GM12874 (cell line): ENCODE measurements at regions not wholly inside any gene's neighbourhood (a gene's known extent, or its start where the extent isn't known, plus 50 kb on each side); places are given as distances from the start of the nearest gene placed in this dataset.

Experiments
- TF ChIP-seq, protein P1 (sequence below): IDR thresholded peaks from 2 replicates; pipeline ENCODE4 v1.5.1; 2011; ENCODE audit warnings: low read depth, mild to moderate bottlenecking, control low read depth, low read length, moderate library complexity; ENCODE audit not compliant: insufficient read depth

DNA sequence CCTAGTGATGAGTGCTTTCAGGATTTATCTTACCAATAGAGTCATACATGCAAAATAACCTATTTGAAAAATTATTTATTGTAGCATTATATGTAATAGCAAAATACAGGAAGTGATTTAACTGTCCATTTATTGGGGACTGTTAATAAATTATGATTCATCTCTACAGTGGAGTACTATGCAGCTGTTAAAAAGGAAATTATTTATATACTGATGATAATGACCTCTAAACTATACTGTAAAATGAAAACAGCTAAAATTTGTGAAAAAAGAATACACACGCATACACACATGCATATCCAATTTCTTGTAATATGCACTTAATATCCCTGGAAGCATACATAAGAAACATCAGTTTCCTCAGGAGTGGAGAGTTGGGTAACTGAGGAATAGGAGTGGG, 58.0 kb upstream of the PALM2AKAP2 start:
- TF ChIP-seq, protein P1, sequence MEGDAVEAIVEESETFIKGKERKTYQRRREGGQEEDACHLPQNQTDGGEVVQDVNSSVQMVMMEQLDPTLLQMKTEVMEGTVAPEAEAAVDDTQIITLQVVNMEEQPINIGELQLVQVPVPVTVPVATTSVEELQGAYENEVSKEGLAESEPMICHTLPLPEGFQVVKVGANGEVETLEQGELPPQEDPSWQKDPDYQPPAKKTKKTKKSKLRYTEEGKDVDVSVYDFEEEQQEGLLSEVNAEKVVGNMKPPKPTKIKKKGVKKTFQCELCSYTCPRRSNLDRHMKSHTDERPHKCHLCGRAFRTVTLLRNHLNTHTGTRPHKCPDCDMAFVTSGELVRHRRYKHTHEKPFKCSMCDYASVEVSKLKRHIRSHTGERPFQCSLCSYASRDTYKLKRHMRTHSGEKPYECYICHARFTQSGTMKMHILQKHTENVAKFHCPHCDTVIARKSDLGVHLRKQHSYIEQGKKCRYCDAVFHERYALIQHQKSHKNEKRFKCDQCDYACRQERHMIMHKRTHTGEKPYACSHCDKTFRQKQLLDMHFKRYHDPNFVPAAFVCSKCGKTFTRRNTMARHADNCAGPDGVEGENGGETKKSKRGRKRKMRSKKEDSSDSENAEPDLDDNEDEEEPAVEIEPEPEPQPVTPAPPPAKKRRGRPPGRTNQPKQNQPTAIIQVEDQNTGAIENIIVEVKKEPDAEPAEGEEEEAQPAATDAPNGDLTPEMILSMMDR: no peak

DNA sequence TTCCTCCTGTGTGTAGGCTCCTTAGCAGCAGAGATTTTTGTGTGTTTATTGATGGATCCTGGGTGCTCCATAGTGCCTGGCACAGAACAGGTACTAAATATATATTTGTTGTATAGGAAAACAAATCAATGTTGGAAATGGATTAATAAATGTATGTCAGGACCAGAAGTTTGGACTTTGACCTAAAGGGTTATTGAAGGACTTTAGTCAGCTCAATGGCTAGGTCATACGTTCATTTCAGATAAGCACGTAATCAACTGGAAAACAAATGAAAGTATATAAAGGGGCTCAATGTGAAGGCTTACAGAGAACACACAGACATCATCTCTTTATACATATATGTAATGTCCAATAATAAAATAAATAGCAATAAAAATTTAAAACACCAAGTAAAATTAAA, 56.2 kb upstream of the PALM2AKAP2 start:
- TF ChIP-seq, protein P1: no peak

DNA sequence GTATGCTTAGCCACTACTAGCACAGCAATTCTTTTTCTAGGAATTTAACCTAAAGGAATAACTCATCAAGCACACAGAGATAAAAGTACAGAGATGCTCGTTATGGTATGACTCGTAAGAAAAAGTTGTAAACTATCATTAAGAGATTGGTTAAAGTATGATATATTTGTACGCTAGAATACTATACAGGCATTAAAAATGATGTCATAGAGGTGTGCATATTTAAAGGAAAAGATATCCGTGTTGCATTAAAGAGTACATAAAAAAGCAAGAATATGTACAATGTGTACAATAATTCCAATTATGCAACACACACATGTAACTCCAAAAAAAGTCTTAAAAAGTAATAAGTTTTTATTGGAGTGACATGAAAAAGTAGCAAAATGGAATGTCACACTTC, 54.5 kb upstream of the PALM2AKAP2 start:
- TF ChIP-seq, protein P1: no peak

DNA sequence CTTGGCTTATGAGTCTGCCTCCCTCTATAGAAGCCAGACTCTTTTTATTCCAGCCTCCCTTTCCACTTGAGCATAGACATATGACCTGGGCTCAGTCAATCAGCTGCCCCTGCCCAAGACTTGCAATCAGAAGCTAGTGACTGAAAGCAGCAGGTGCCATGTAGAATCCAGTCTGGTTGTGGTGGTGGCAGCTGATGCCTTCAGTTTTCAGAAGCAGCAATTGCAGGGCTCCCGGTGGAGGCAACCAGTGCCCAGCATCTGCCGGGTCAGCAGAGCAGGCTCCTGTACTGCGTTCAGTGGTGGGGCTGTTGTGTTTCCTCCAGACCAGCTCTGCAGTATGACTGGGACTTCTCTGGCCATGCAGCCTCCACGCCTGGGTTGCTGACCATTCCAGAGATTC, 53.9 kb upstream of the PALM2AKAP2 start:
- TF ChIP-seq, protein P1: no peak

DNA sequence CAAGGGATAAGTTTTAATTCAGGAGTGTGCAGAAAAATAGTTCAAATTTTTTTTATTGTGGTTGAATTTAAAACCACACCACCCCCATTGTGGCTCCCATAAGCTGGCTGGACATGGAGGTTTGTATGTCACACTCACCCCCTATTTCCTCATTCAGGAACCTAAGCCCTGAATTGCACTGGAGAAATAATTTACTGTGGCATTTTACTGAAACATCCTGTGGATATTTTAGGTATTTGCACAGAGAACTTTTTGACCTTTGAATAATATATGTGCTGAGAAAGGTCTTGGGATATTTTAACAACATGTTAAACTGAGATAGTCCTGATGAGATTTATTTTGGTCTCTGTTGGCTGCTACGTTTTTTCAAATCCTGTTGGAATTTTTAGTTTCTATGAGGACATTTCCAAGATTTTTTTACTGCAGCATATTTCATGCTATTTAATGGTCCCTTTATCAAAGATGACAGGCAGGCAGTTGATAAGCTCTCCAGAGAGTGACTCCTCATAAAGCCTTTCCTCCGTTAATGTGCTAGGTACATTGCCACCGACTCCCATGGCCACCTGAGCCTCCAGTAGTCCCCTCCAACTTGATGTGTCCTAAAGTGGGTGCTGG, 51.2 kb upstream of the PALM2AKAP2 start:
- TF ChIP-seq, protein P1: no peak

DNA sequence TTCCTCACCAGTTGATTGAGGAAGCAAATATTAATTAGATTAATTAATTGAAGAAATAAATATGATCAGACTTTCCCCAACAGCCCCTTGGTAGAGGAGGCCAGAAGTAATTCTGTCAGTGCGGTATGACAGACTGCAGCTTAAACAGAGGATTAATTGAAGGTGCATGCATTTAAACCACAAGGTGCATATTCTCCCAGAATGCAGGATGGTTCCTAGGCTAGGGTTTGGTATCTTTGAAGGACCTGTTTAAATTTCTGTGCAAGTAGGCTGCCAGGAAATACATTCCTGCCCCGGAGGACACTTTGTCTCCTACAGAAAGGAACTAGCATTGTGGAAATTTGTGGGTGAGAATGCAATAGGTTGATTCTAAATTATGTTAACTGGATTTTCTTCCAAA, 50.5 kb upstream of the PALM2AKAP2 start:
- TF ChIP-seq, protein P1: no peak
